NCI-H2029 treated with DMSO at 0.1 percent for 48 hours (cell line): ENCODE measurements at regions not wholly inside any gene's neighbourhood (a gene's known extent, or its start where the extent isn't known, plus 50 kb on each side); places are given as distances from the start of the nearest gene placed in this dataset.
"Not testable (repeated sequence)": the region's sequence is repeated elsewhere in the genome, so short reads cannot be mapped to it uniquely, and the experiment has no call there.

ENCODE experiments used
- DNase-seq: peaks from one replicate; lab custom pipeline; 2025; lab: John Stamatoyannopoulos, UW

DNA sequence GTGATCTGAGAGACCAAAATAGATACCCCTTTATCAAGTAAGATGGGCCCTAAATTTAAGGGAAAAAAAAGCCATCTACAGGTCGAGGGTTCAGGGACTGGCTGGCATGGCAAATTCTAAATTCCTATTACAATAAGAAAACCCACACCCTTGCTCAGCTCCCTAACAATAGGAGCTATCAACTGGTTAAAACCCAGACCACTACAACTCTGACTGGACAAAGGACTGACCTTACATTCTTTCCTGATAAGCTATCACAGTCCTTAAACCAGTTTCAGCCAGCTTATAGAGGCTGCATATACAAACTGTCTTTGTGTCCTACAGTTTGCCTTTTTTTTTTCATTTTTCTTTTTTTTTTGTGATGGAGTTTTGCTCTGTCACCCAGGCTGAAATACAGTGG, 803.6 kb downstream of the NR2F1-AS1 start:
- no peak for DNase-seq

DNA sequence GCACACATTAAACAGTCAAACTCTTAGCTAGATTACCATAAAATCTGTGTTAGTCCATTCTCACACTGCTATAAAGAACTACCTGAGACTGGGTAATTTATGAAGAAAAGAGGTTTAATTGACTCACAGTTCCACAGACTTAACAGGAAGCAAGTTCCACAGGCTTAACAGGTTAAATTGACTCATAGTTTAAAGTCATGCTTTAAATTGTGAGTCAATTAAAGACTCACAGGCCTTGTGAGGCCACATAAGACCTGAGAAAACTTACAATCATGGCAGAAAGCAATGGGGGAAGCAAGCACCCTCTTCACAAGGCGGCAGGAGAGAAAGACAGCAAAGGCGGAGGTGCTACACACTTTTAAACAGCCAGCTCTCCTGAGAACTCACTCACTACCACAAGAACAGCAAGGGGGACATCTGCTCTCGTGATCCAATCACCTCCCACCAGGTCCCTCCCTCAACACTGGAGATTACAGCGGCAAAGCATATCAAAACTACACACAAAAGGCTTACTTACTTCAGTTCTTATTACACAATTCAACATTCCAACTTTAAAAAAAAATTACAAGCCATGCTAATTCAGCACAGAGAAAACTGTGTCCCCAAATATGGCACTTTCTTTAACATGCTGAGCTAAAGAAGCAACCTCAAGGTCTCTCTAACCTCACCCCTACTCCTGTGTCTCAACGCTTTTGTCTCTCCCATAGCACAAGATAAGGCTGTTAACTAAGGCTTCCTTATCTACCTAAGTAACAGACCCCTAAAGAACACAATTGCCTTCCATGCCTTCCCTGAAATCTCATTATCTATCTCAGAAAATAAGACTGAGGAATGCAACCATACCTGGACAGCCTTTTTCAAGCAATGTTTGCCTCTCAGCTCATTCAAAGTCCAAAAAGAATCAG, 805.1 kb downstream of the NR2F1-AS1 start:
- DNase-seq = no peak

DNA sequence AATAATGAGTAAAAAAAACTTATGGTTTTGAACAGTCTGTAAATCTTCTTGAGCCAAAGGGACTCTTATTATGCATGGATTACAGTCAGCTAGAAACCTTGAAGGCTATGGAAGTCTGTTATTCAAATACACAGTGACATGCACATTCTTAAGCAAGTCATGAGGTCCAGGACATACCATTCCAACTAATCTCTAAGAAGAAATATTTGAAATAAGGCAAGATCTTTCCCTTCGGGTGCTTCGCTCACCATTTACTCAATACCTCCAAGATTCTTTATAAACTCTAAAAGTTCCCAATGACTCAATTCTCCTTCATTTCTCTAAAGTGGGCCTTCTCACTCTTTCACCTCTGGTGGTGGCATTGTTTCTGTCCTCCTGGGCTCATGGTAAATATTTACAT, 811.0 kb downstream of the NR2F1-AS1 start:
- no peak for DNase-seq

DNA sequence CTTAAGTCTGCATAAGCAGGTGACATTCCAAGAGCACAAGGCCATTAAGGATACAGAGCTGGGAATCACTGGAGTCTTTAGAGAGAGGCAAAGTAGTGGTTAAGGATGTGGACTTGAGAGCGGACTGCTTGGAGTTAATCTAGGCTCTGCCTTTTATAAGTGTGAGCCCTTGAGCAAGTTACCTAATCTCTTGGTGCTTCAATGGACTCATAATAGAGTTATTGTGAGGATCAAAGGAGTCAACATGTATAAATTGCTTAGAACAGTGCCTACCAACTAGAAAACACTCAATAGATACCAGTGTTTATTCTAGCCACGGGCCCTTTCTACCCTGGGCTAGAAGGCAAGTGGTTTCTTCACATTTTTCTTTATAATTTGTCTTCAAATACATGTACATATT, 819.4 kb downstream of the NR2F1-AS1 start:
- no peak for DNase-seq

DNA sequence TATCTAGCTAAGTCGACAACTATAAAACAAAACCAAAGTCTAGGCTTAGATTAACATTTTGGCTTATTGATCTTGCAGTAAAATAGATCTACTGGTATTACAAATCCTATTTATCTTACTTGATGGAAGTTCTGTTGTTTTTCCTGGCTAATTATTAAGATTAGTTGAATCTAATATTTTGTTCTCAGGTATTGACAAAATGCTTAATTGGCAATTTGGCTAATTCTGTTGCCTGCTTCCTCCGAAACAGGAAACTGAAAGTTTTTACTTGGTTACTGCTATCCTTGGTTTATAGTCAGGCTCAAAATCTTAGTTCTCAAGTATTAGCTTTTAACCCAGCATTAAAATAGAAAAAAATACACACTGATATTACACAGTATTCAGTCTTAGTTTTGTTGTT, 820.5 kb downstream of the NR2F1-AS1 start:
- no peak for DNase-seq

DNA sequence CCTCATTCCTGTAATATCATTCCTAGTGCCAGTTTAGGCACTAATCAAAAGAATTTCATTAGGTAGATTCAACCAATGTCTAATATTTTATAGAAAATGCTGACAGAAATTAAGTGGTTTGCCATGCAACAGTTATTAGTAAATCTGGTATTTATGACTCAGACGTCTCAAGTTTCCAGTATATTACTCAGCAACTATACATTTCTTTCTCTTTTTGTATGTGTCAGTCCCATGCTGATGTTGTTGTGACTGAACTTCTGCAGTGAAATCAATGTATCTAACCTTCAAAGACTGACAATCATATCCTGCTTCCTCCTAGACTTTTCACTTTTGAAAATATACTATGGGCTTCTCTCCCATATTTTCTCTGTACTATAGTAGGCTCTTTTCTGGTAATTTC, 822.5 kb downstream of the NR2F1-AS1 start:
- DNase-seq = no peak

DNA sequence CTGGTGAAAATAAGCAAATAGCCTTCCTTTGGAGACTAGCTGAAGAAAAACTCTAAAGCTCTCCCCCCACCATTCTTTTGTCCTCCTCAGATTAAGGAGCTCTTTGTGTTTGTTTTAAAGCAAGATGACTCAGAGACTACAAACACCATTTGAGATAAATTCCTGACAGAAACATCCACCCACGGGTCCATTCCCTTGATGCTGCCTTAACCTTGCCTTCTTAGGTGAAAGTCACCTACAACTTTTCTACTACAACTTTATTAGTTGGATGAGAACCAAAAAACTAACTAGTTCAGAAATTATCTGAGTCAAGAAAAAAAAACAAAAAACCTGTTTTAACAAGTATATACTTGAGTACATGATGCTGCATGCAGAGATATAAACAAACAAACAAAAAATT, 831.1 kb downstream of the NR2F1-AS1 start:
- DNase-seq = no peak

DNA sequence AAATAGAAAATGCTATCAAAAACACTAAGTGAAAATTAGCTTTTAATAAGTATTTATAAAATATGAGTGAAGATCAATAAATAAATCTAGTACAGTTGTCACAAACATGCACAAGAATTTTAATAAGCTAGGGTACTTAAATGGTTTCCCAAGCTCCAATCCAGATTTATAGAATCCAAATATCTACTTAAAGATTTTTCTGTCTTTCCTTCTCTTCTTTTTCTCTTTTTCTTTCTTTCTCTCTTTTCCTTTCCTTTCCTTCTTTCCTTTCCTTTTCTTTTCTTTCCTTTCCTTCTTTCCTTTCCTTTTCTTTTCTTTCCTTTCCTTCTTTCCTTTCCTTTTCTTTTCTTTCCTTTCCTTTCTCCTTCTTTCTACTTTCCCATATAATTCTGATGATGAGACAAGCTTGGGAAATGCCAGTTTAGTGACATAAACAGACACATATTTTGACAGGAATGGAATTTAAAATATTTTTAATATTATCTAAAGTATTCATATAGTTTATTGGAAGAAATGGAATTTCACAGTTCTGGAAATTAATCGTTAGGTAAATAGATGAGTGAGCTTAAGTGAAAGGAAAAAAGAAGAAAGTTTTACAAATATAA, 832.8 kb downstream of the NR2F1-AS1 start:
- DNase-seq = no peak

DNA sequence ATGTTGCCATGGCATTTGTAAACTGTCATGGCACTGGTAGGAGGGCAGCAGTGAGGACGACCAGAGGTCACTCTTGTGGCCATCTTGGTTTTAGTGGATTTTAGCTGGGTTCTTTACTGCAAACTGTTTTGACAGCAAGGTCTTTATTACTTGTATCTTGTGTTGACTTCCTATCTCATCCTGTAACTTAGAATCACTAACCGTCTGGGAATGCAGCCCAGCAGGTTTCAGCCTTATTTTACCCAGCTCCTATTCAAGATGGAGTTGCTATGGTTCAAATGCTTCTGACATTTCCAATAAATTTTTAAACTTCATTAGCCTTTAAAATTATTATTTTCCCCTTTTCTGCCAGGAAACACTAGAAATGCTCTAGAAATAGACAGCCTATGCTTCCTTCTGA, 839.1 kb downstream of the NR2F1-AS1 start:
- DNase-seq = no peak

DNA sequence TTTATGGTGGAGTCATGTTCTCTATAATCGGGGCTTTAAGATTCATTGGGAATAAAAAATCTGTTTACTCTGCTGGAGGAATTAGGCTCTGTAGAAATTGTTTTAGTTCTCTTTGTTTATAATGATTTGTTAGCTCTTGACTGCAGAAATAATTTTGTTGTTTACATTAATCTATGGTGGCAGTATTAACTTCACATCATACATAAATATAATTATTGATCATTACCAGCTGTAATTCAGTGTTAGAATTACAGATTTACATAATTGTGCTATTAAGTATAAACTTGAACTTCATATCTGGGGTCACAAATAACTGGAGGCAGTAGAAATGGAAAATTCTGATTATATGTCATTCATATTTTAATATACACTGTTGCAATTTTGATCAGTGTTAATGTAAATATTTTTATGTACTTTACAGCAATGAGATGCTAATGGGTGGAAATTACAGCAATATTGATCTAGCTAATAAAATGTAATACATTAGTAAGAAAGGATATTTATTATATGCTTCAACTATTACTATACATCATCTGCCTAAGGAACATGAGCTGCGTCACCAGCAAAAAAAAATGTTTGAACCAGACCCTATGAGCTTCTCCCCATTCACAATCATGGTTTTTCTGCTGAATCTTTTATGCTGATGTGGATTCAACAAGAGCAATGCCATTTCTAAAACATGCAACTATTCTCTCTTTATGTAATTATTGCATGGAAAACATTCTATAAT, 846.6 kb downstream of the NR2F1-AS1 start:
- no peak for DNase-seq

DNA sequence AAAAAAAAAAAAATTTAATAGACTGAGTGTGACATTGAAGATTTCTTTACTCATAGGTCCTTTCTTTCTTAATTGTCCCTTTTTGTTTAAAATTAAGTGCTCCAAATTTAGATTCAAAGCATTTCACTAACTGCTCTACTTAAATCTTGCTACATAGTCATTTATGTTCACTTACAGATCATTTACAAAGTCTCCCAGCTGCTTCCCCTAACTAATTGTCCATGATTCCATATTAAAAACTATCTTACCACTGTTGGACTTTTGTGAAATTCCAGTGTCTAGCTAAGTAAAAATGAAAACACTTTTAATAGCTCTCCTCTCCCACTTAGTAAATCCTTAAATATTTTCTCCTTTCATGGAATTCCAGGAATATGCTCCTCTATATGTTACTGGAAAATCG, 850.5 kb downstream of the NR2F1-AS1 start:
- DNase-seq = no peak

DNA sequence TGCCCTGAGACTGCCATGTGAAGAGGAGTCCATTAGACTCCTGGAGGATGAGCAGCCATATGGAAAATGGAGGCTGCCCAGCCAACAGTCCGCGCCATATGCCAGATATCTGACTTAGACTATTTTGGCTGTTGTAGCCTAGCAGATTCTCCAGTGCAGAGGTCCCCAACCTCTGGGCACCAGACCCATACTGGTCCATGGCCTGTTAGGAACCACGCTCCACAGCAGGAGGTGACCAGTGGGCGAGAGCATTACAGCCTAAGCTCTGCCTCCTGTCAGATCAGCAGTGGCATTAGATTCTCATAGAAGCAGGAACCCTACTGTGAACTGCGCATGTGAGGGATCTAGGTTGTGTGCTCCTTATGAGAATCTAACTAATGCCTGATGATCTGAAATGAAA, 851.9 kb downstream of the NR2F1-AS1 start:
- DNase-seq = no peak

DNA sequence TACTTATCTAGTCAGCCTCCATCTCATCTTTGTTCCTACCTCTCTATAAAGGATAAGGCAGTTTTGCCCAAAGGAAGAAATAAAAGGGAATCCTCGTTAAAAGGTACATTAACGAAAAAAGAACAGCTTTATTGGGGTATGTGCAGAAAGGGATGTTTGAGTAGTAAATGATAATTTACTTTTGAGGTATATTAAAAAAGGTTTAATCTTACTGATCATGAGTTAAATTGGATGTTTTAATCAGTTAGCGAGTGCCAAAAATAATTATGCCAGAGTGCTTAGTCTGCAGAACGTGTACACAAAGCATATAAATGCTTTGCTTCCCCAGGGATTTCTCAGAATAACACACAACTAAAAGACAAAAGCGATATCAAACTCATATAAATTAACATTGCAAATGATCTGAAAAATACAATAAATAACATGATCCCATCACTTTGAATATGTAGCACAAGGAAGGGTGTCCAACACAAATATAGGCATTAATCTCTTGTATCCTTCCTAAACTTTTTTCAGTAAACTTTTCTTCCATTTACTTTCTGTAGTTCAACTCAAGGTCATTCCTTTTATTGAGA, 865.0 kb downstream of the NR2F1-AS1 start:
- no peak for DNase-seq

DNA sequence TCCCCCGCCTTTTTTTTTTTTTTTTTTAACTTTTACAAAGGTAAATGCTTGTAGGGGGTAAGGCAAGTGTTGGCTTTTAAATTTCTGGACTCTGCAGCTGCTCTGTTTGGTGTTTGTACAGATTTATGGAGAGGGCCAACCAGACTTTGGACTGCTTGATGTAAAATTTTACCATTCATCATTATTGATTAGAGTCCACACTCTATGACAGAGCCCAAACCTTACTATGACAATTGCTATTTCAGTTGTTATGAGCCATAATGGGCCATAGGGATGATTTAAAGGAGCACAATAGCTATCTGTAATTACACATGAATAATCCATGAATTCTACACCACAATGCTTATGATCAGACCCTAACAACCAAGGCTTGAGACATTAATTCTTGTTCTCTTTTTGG, 867.2 kb downstream of the NR2F1-AS1 start:
- DNase-seq = no peak

DNA sequence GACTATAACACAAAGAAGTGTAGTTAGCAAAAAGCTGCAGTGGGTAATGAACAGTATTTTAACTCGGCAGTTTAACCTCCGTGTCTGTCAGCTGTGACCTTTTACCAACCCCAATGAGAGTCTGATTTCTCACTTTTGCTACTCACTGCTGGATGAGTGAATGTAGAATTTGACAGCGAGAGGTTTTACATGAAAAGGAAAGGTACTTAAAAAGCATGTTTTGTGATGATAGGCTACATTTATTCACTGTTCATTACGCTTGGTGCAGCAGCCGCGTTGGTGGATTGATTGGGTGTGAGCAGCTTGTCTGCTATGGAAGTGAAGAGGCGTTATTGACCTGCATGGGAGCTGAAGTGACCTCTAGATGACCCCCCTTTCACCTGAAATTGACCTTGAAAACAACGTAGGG, 867.7 kb downstream of the NR2F1-AS1 start:
- no peak for DNase-seq

DNA sequence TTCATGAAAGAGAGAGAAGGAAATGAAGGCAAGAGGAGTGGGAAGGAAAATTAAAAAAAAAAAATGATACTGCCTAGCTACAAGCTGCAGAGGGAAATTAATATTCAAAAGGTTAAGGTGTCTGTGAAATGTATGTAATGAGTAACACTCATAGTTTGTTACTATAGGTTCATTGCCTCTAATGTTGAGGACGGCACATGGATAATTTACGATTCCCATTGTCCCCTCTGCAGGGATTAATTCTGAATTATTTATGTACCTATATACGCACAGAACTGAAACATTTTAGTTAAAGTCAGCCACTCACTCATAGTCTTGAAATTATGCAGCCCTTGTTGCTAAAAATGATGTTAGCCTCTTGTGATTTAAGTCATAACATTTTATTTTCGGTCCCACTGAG, 869.1 kb downstream of the NR2F1-AS1 start:
- DNase-seq = no peak

DNA sequence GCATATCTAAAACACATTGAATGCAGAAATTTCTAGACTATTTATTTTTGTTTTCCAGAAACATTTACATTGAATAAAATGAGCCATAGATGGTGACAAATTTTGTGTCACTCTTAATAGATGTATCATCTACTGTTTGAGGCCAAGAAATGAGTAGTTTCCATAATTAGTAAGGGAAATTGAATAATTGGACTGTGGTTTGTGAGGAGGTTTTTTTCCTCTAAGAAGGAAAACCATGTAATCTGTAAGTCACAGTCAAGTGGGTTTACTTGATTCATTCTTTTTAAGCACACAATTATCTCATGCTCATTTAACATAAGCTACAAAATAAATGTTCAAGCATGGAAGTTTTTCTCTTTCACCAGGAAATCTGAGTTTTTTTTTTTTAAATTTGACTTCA, 876.4 kb downstream of the NR2F1-AS1 start:
- DNase-seq = no peak

DNA sequence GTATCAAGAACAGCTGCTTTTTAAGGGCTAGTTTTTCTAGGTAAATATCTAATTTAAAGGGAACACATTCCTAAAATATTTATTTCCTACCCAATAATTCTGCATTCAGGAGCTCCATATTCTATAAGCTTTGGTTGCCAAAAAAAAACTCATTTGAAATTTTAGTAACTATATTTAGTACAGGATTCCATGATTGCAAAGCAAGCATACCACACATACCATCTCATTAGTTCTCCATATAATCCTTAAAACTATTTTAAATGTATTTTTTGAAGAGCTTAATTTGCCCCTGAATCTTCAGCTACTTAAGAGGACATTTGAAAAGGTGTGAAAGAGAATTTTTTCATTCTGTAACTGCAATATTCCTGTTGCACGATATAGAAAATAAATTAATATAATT, 877.0 kb downstream of the NR2F1-AS1 start:
- DNase-seq = no peak

DNA sequence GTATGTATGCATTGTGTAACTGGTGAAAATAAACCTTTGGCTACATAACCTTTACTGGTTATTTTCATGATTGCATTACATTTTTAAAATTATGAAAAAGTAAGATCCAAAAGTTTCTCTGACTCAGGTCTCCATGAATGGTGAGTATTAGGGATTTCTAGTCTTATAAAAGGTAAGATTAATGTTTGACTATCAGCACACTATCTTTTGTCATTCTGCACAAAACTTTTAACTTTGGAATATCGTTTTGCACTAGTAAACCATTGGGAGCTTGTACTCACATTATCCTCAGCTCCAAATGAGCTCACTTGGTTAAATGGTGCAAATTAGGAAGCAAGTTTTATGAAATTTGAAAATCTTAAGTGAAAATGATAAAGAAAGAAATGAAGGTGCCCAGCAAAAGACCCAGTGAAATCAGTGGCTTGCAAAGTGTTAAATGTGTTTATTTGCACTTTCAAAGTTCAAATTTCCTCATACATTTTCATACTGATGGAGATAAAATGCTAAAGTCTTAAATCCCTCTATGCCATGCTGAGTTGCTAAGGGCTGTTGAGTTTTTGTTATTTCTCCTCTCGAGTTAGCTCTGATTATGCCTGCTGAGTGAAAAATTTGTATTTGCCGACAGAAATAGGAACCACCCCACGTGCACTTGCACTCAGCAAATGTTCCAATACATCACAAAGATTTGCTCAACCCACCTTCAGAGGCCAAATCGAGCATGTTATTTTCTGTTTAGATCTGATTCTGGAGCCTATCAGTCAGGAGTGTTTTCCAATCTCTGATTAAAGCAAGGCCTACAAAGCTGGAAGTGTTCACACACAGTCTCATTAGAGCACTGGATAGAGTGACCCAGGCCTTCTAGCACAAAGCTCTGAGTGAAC, 885.7 kb downstream of the NR2F1-AS1 start:
- no peak for DNase-seq

DNA sequence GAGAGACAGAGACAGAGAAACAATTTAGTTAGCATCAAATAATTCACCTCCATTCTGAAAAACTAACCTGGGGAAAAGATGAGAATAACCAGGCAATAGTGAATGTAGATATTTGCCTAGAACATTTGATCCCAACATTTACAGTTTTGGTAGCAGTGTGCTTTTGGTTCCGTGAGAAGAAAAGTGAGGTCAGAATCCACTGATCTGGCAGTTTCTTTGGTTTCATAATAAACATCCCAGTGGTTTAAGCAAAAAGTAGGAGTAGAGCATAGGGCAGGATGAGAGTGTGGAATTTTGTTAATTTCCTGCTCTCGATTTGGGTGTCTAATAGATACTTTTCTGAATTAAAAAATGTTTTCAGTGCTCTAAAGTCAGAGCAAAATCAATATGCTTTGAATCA, 887.0 kb downstream of the NR2F1-AS1 start:
- DNase-seq = no peak

DNA sequence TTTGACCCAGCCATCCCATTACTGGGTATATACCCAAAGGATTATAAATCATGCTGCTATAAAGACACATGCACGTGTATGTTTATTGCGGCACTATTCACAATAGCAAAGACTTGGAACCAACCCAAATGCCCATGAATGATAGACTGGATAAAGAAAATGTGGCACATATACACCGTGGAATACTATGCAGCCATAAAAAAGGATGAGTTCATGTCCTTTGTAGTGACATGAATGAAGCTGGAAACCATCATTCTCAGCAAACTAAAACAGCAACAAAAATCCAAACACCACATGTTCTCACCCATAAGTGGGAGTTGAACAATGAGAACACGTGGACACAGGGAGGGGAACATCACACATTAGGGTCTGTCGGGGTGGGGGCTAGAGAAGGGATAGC, 889.1 kb downstream of the NR2F1-AS1 start:
- DNase-seq = not testable (repeated sequence)
